GM12864 (cell line): ENCODE measurements at regions not wholly inside any gene's neighbourhood (a gene's known extent, or its start where the extent isn't known, plus 50 kb on each side); places are given as distances from the start of the nearest gene placed in this dataset.
"Not testable (repeated sequence)": the region's sequence is repeated elsewhere in the genome, so short reads cannot be mapped to it uniquely, and the experiment has no call there.

ENCODE experiments used
- DNase-seq: peaks from one replicate; pipeline ENCODE4 v3.0.0-alpha.2; 2011; ENCODE audit warnings: low read depth
- H3K4me3 ChIP-seq: 2 replicates; pipeline ENCODE4 v1.5.1; 2011; ENCODE audit warnings: mild to moderate bottlenecking, low read depth, low read length, control low read depth
- CTCF ChIP-seq: IDR thresholded peaks from 2 replicates; pipeline ENCODE4 v1.5.1; 2011; ENCODE audit warnings: low read depth, mild to moderate bottlenecking, moderate library complexity, low read length, control low read depth, inconsistent platforms; ENCODE audit errors: missing control alignments

GRCh38 chr3:162721736-162722135 is 1225.1 kb downstream of the OTOL1 start:
- DNase-seq = no peak
- H3K4me3 ChIP-seq = no peak overlapping the region
- TF ChIP-seq CTCF = no peak

GRCh38 chr3:162722337-162722736 is 1225.7 kb downstream of the OTOL1 start:
- no peak overlapping the region for H3K4me3 ChIP-seq
- no peak for TF ChIP-seq CTCF
- no peak for DNase-seq

- not testable (repeated sequence) for DNase-seq, H3K4me3 ChIP-seq
Observed at GRCh38 chr3:162722796-162723195, 1226.2 kb downstream of the OTOL1 start.

- no peak overlapping the region for H3K4me3 ChIP-seq
- no peak for TF ChIP-seq CTCF
- no peak for DNase-seq
Observed at GRCh38 chr3:162729686-162730085, 1233.1 kb downstream of the OTOL1 start.

GRCh38 chr3:162731961-162732360 is 1235.4 kb downstream of the OTOL1 start:
- not testable (repeated sequence) for DNase-seq, H3K4me3 ChIP-seq

- no peak overlapping the region for H3K4me3 ChIP-seq
- no peak for DNase-seq
- no peak for TF ChIP-seq CTCF
Observed at GRCh38 chr3:162738784-162739183, 1242.2 kb downstream of the OTOL1 start.

GRCh38 chr3:162740941-162741596 is 1244.5 kb downstream of the OTOL1 start:
- no peak overlapping the region for H3K4me3 ChIP-seq
- TF ChIP-seq CTCF = no peak
- no peak for DNase-seq

- no peak for DNase-seq
- no peak overlapping the region for H3K4me3 ChIP-seq
- no peak for TF ChIP-seq CTCF
Observed at GRCh38 chr3:162742159-162742717, 1245.6 kb downstream of the OTOL1 start.
